Choroid plexus epithelial cell (primary cell): ENCODE measurements at regions not wholly inside any gene's neighbourhood (a gene's known extent, or its start where the extent isn't known, plus 50 kb on each side); places are given as distances from the start of the nearest gene placed in this dataset.

Experiments
- DNase-seq: peaks from one replicate; pipeline ENCODE4 v3.0.0-alpha.2; 2010; ENCODE audit warnings: low read depth
- H3K4me3 ChIP-seq: 2 replicates; pipeline ENCODE4 v1.5.1; 2011; ENCODE audit warnings: low read depth, mild to moderate bottlenecking, control low read depth, low read length, moderate library complexity
- CTCF ChIP-seq: conservative IDR thresholded peaks from 2 replicates; pipeline ENCODE4 v1.5.1; 2011; ENCODE audit warnings: low read depth, mild to moderate bottlenecking, control low read depth, inconsistent platforms, low read length, moderate library complexity

GRCh38 chr3:159841766-159842165, 146.9 kb upstream of the IL12A start:
- DNase-seq: no peak
- no peak overlapping the region for H3K4me3 ChIP-seq
- TF ChIP-seq CTCF: no peak

- no peak for TF ChIP-seq CTCF
- no peak for DNase-seq
- H3K4me3 ChIP-seq: no peak overlapping the region
Observed at GRCh38 chr3:159843840-159844730, 144.6 kb upstream of the IL12A start.

GRCh38 chr3:159844801-159845261, 143.8 kb upstream of the IL12A start:
- no peak overlapping the region for H3K4me3 ChIP-seq
- no peak for TF ChIP-seq CTCF
- DNase-seq: no peak

- no peak for TF ChIP-seq CTCF
- no peak for DNase-seq
- no peak overlapping the region for H3K4me3 ChIP-seq
Observed at GRCh38 chr3:159845737-159846136, 142.9 kb upstream of the IL12A start.

GRCh38 chr3:159846255-159846654, 142.4 kb upstream of the IL12A start:
- DNase-seq: no peak
- no peak overlapping the region for H3K4me3 ChIP-seq
- TF ChIP-seq CTCF: no peak

- TF ChIP-seq CTCF: no peak
- no peak overlapping the region for H3K4me3 ChIP-seq
- no peak for DNase-seq
Observed at GRCh38 chr3:159848348-159849118, 140.1 kb upstream of the IL12A start.
